GM21528 (cell line): ENCODE measurements at regions not wholly inside any gene's neighbourhood (a gene's known extent, or its start where the extent isn't known, plus 50 kb on each side); places are given as distances from the start of the nearest gene placed in this dataset.
"Not testable (repeated sequence)": the region's sequence is repeated elsewhere in the genome, so short reads cannot be mapped to it uniquely, and the experiment has no call there.

Experiments
- ATAC-seq: cut with Tn5 transposase; IDR thresholded peaks from one replicate; pipeline ENCODE4 v1.9.1; 2021; ENCODE audit warnings: mild to moderate bottlenecking, moderate library complexity; ENCODE audit not compliant: unreplicated experiment, low FRiP score

DNA sequence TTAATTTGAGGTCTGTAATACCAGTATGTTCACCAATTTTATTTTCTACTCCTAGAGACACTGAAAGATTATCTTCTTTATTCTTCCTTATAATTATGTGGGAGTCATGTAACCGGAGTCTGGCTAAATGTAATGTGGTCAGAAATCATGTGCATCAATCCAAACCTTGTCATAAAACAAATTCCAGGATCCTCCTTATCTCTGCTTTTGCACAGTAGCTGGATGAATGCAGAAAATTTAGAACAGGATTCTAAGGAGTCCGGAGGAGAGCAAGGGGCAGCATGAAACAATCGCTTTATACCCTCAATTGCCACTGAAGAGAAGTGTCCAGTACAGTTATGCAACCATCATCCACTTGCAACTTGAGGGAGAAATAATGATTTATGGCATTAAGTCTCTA, 2674.7 kb upstream of the PCDH20 start:
- ATAC-seq: no peak

- no peak for ATAC-seq
These were observed 2672.8 kb upstream of the PCDH20 start for GRCh38 chr13:64088491-64088890.

DNA sequence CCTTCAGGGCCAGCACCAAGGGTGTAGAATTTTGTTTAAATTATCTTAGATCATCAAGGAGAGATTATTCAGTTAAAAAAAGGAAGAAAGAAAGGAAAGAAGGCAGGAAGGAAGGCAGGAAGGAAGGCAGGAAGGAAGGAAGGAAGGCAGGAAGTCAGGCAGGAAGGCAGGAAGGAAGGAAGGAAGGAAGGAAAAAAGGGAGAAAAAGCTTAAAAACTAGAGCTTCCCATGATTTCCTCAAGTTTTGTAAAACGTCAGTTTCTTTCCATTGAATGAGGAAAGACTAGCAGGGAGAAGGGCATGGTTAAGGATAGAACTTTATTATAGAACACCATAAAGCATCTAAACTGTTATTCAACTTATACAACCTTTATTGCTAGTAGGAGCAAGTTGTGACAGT, 2672.0 kb upstream of the PCDH20 start:
- no peak for ATAC-seq

DNA sequence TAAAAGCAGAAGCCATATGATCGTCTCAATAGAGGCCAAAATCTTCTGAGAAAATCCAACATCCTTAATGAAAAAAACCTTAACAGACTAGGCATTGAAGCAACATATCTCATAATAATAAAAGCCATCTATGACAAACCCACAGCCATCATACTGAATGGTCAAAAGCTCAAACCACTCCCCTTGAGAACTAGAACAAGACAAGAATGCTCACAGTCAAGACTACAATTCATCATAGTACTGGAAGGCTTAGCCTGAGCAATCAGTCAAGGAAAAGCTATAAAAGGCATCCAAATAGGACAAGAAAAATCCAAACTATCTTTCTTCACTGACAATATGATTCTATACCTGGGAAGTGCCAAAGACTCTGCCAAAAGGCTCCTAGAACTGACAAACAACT, 2668.2 kb upstream of the PCDH20 start:
- ATAC-seq: no peak

DNA sequence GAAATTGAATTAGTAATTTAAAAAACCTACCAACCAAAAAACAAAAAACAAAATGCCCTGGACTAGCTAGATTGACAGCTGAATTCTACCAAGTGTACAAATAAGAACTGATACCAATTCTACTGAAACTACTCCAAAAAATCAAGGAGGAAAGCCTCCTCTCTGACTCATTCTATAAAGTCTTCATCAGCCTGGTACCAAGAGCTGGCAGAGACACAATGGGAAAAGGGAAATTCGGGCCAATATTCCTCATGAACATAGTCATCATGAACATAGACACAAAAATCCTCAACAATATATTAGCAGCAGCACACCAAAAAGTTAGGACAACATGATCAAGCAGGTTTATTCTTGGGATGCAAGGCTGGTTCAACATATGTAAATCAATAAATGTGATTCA, 2667.7 kb upstream of the PCDH20 start:
- ATAC-seq: no peak

GRCh38 chr13:64078480-64078936, 2662.9 kb upstream of the PCDH20 start:
- no peak for ATAC-seq

- no peak for ATAC-seq
These were observed 2662.4 kb upstream of the PCDH20 start for GRCh38 chr13:64078025-64078424.

DNA sequence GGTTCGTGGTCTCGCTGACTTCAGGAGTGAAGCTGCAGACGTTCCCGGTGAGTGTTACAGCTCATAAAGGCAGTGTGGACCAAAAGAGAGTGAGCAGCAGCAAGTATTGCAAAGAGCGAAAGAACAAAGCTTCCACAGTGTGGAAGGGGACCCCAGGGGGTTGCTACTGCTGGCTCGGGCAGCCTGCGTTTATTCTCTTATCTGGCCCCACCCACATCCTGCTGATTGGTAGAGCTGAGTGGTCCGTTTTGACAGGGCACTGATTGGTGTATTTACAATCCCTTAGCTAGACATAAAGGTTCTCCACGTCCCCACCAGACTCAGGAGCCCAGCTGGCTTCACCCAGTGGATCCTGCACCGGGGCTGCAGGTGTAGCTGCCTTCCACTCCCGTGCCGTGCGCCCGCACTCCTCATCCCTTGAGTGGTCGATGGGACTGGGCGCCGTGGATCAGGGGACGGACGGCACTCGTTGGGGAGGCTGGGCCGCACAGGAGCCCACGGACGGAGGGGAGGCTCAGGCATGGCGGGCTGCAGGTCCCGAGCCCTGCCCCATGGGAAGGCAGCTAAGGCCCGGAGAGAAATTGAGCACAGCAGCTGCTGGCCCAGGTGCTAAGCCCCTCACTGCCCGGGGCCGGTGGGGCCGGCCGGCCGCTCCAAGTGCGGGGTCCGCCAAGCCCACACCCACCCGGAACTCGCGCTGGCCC, 2661.6 kb upstream of the PCDH20 start:
- not testable (repeated sequence) for ATAC-seq

DNA sequence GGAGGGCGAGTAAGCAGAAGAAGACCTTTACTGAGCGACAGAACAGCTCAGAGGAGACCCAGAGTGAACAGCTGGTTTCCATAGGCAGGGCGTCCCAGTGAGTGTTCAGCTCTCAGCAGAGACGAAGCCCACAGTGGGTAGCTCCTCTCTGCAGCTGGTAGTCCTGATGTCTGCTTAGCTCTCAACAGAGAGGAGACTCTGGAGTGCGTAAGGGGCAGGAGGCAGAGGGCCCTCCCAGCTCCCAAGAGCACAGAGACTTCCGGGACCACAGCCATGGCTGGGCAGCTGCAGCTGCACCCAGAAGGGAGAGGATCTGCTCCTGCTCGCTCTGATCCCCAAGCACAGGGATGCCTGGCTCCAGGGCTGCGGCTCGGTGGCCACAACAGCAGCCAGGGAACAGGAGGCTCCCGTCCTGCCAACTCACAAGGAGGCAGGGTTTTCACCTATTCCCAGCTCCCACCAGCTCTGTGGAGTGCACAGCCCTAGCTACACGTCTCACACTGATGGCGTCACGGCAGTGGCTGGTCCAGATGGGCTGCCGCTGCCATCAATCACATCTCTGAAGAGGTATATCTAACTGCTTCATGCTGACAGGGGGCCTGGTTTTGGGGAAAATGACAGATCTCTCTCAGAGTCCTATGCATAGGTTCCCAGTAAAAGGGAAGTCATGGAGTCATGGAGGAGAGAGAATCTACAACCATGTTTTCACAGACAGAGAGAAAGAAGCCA, 2660.1 kb upstream of the PCDH20 start:
- ATAC-seq: no peak

DNA sequence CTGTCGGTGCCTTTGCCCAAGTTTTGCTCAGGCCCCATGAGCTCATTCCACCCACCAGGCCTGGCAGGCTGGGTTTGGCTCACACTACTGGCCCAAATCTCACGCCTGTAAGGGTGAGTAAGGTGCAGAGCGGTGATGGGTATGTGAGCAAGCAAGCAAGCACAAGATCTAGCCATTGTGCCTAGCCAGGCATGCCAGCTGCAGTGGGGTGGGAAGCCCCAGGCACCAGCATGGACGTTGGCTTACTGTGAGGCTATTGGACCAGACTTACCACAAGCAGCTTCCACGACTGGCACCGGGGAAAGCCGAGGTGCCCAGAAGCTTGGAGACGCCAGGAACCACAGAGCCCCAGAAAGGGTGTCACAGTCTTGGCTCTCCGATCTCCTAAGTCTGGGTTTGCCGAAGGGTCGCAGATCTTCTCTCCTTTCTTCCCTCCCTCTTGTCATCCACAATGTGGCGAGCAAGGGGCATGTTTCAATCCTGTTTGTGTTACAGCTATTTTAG, 2659.4 kb upstream of the PCDH20 start:
- ATAC-seq: no peak

GRCh38 chr13:64073203-64073602, 2657.6 kb upstream of the PCDH20 start:
- no peak for ATAC-seq

- no peak for ATAC-seq
These were observed 2655.7 kb upstream of the PCDH20 start for GRCh38 chr13:64071352-64071751.

DNA sequence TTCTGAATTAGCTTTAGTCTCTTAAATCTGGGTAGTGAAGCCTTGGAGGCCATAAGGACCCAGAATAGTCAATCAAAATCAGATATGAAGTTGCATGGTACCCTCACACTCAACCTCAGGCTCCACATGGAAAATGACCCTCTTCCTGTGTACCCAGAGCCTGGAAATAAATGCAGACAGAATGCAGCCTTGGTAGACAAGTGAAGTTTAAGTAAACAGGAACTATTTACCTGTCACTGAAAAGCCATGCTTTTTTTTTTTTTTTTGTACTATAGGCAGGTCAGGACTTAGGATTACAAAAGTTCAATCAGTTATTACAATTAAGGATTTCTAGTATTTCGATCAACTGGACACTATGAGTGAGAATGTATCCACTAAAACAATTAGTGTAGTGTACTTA, 2654.2 kb upstream of the PCDH20 start:
- no peak for ATAC-seq

GRCh38 chr13:64066711-64067110, 2651.1 kb upstream of the PCDH20 start:
- ATAC-seq: no peak

DNA sequence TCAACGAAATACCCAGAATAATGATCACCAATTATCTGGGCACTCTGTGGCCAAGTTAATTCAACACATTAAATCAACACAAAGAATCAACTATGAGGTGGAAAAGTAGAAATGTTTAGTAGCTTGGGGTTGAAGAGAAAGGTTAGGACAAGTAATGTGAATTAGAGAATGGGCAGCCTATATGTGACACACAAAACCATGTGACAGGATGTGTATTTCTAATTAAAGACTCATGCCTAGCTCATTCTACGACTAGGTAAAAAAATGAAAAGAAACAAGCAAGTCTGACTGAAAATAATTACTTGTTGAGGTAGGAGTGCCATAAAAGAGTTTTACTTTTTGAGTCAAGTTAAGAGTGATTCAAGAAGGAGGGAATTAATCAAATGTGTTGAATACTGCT, 2646.0 kb upstream of the PCDH20 start:
- ATAC-seq: no peak

GRCh38 chr13:64057372-64058020, 2641.8 kb upstream of the PCDH20 start:
- ATAC-seq: no peak

GRCh38 chr13:64054321-64054720, 2638.7 kb upstream of the PCDH20 start:
- no peak for ATAC-seq

DNA sequence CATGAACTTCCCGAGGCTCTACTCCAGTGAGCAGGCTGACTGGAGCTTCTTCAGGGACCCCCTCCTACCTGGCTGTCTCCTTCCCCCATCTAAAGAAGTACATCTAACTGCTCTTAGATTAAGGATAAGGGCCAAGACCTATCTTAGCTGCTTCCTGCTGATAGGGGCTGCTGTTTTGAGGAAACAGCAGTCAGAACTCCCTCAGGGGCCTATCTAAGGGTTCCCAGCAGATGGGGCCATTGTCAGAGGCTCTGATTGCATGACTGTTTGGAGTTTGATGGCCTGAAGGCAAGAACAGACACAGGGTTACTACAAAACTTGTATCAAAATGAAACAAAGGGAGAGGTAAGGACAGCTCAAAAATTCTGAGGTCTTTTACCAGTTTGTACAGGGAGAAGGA, 2636.9 kb upstream of the PCDH20 start:
- no peak for ATAC-seq

GRCh38 chr13:64051278-64051677, 2635.6 kb upstream of the PCDH20 start:
- no peak for ATAC-seq

GRCh38 chr13:64041296-64041695, 2625.6 kb upstream of the PCDH20 start:
- no peak for ATAC-seq

DNA sequence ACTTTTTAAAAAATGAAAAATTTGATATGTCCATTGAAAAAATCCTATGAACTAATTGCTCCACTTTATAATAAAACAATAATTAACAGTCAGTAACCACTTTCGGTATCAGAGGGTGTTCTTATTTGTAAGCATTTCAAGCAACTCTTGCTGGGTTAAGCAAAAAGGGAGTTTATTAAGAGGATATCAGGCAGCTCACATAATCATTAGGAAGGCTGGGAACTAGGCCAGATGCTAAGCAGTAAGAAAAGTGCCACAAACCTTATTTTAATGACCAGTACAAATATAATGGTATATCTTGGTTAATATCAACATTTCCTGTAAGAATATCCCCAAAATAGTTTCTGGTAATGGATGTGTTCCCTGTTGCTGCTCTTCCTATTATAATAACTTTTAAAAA, 2618.3 kb upstream of the PCDH20 start:
- no peak for ATAC-seq
